Gastroesophageal sphincter (tissue), 3 donors: ENCODE measurements at regions not wholly inside any gene's neighbourhood (a gene's known extent, or its start where the extent isn't known, plus 50 kb on each side); places are given as distances from the start of the nearest gene placed in this dataset.

Source experiments
- CTCF ChIP-seq, 4 experiments: fragments of 200-600 bp in 2 of 4; fragments of 450-650 bp in 2 of 4; sonication (generic) in 1 of 4; IDR thresholded peaks; one replicate each; pipeline ENCODE4 v1.5.1; 2017 to 2019; ENCODE audit warnings: antibody characterized with exemption in 4 of 4, mild to moderate bottlenecking in 2 of 4, moderate library complexity in 2 of 4
- EP300 ChIP-seq: sonication (generic); formaldehyde crosslinking; IDR thresholded peaks from one replicate; pipeline ENCODE4 v1.6.1; 2017; ENCODE audit warnings: antibody characterized with exemption, mild to moderate bottlenecking
- POLR2A ChIP-seq, 2 donors: fragments of 450-650 bp; IDR thresholded peaks; one replicate each; pipeline ENCODE4 v1.6.1; 2017; ENCODE audit warnings: antibody characterized with exemption in 2 of 2, mild to moderate bottlenecking in 2 of 2, moderate library complexity in 1 of 2

- no peak for TF ChIP-seq CTCF (IDR thresholded peaks at IDR 0.05)
- TF ChIP-seq POLR2A (IDR thresholded peaks at IDR 0.05), result no peak
- no peak for TF ChIP-seq EP300
Observed at GRCh38 chr2:82511894-82512293, 1947.2 kb downstream of the SUCLG1 start.
